GM12878 (cell line): ENCODE measurements at regions not wholly inside any gene's neighbourhood (a gene's known extent, or its start where the extent isn't known, plus 50 kb on each side); places are given as distances from the start of the nearest gene placed in this dataset.

Experiments
- CTCF ChIP-seq, 3 experiments: IDR thresholded peaks in 2 of 3; conservative IDR thresholded peaks in 1 of 3; 2 replicates each; pipeline ENCODE4 v1.5.1; 2011; ENCODE audit warnings: low read depth in 3 of 3, low read length in 3 of 3, mild to moderate bottlenecking in 3 of 3, control low read depth in 2 of 3, moderate library complexity in 2 of 3, inconsistent platforms in 1 of 3, mixed read lengths in 1 of 3; ENCODE audit not compliant: control insufficient read depth in 2 of 3, insufficient read depth in 1 of 3; ENCODE audit errors: extremely low read depth in 1 of 3
- FOXM1 ChIP-seq: IDR thresholded peaks from 2 replicates; pipeline ENCODE4 v1.6.1; 2012; ENCODE audit warnings: low read depth, mild to moderate bottlenecking, inconsistent platforms, low read length, moderate library complexity
- HDAC2 ChIP-seq: fragments of 200-600 bp; sonication (generic); IDR thresholded peaks from 2 replicates; pipeline ENCODE4 v1.6.1; 2017
- IKZF1 ChIP-seq: fragments of 450-650 bp; conservative IDR thresholded peaks from 2 replicates; pipeline ENCODE4 v1.6.1; 2017; ENCODE audit warnings: antibody characterized with exemption, mild to moderate bottlenecking
- KLF5 ChIP-seq: fragments of 450-650 bp; IDR thresholded peaks from 2 replicates; pipeline ENCODE4 v1.6.1; 2014; ENCODE audit warnings: mild to moderate bottlenecking; ENCODE audit not compliant: partially characterized antibody
- NFYB ChIP-seq: IDR thresholded peaks from 2 replicates; pipeline ENCODE4 v1.6.1; 2011; ENCODE audit warnings: low read depth, mild to moderate bottlenecking, low read length, improper control_type of control experiment, moderate library complexity; ENCODE audit not compliant: insufficient read depth

DNA sequence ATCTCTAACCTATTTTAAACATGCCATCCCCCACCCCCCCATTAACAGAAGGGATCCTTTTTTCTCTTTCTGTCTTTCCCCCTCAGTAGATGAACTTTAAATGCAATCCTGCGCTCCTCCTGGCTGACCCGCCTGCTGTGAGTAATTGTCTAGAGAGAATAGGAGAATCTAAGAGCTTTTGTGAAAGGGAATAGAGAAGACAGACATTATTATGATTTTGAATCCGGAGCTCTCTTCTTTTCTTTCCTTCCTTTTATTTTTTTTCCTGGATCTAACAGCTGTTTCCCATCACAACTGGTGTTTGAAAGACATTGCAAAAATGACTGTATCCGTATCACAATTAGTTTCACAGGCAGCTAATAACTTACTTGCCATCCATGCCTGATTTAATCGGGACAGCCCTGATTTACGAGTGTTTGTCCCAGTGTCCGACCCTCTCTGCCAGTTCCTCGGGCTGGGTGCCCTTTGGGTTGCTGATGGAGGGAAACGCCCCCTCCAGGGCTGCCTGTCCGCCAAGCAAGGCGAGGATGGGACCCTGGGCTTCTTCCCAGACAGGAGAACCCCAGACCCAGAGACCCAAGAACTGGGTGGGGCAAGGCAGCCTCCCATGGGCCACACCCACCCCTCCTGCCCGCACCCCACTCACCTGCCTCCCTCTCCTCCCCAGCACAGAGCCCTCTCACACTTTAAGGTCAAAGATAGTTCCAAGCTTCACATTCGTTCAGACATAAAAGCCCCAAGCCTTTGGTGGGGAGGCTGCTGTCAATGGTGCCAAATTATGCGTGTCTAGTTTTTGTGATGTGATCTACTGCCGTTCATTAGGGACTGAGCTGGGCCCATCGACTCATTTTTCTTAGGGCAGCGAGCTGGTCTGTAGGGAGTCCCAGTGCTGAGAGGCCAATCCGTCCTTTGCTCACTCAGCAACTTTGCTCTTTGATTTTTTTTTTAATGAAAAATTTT, 231.7 kb downstream of the ZNF516 start:
- TF ChIP-seq KLF5 (no peak), IKZF1 (no peak), FOXM1 (no peak), CTCF (IDR thresholded peaks at IDR 0.05 in 2 of 3, conservative IDR thresholded peaks at IDR 0.05 in 1 of 3; ENCODE audit: control insufficient read depth in 2 of 3, extremely low read depth in 1 of 3, insufficient read depth in 1 of 3, low read depth in 3 of 3, low read length in 3 of 3) (no peak), NFYB (no peak), HDAC2 (no peak)
